Pancreas (tissue), 10 donors: ENCODE measurements at regions not wholly inside any gene's neighbourhood (a gene's known extent, or its start where the extent isn't known, plus 50 kb on each side); places are given as distances from the start of the nearest gene placed in this dataset.
A peak's percentile ranks its signal among the peaks of the same experiment; 100 is the strongest.

Experiments
- ATAC-seq, 4 donors: fragments of 200-7000 bp; cut with Tn5 transposase; one replicate each; pipeline versions ENCODE4 v1.8.0 to v1.9.1; 2020; ENCODE audit warnings: mild to moderate bottlenecking in 4 of 4, moderate library complexity in 4 of 4
- DNase-seq, 6 donors: peaks; one replicate each; pipeline ENCODE4 v3.0.0-alpha.2; 2020
- FAIRE-seq: peaks from 2 replicates; lab custom pipeline; 2012; peaks lifted over from hg19 to GRCh38; lab: Jason Lieb, UNC
- H3K27ac ChIP-seq, 4 donors: fragments of 200-600 bp; sonication (generic); 1 replicate in 3 of 4; 2 replicates in 1 of 4; pipeline versions ENCODE4 v1.5.0 to v1.8.0; 2020
- H3K27me3 ChIP-seq, 4 donors: fragments of 200-600 bp; one replicate each; pipeline ENCODE4 v1.8.0; 2021
- H3K36me3 ChIP-seq, 3 donors: fragments of 200-600 bp; sonication (generic) in 1 of 3; one replicate each; pipeline versions ENCODE4 v1.5.0 to v1.8.0; 2020 to 2021
- H3K4me1 ChIP-seq, 3 donors: fragments of 200-600 bp; one replicate each; pipeline ENCODE4 v1.8.0; 2021
- H3K4me3 ChIP-seq, 4 donors: fragments of 200-600 bp; sonication (generic) in 2 of 4; one replicate each; pipeline versions ENCODE4 v1.5.0 to v1.8.0; 2020 to 2021
- H3K9me3 ChIP-seq, 4 donors: fragments of 200-600 bp; one replicate each; pipeline ENCODE4 v1.8.0; 2021
- CTCF ChIP-seq, 4 donors: fragments of 200-600 bp; sonication (generic) in 3 of 4; IDR thresholded peaks; one replicate each; pipeline versions ENCODE4 v1.5.0 to v1.8.0; 2021; ENCODE audit warnings: antibody characterized with exemption in 4 of 4
- WGBS, 2 donors: extraction: QIAGEN DNeasy Blood & Tissue Kit; methylation state at CpG; one replicate each; pipeline ENCODE4 v1.1.7; 2013; 5-methylcytosine and 5-hydroxymethylcytosine counted together
- intact Hi-C, 3 donors: fragments of 100-400 bp; cut with DNase I; formaldehyde crosslinking; loops; one replicate each; pipeline versions ENCODE4 v1.11.1 to v1.14.2; 2022
- donor health status: healthy with polysubstance abuse.
- donor health status: DM: no; HTN: no; CAD: no; lungs with moderate emphysema.
- donor health status: DM: no; HTN: no; CAD: no.
- donor health status: control.
- donor health status: control.
- donor health status: Bipolar disorder and iron deficiency.
- donor health status: DM: yes; HTN: yes; CAD: no.
- donor health status: DM: no; HTN: no; CAD: no.
- donor health status: DM: no; HTN: no; CAD: no.
- donor health status: DM: yes; HTN: yes; CAD: no.

- FAIRE-seq, result no peak
- no peak overlapping the region for H3K27ac ChIP-seq
- H3K9me3 ChIP-seq, result no peaks in the 10 kb centered on the region
- DNase-seq, result no peak
- no peaks in the 10 kb centered on the region for H3K27me3 ChIP-seq
- H3K4me1 ChIP-seq, result peaks cover 0 to 7% (median 0%) of the 10 kb centered on the region in 3 donors
- no peak overlapping the region for H3K4me3 ChIP-seq
- no peak for ATAC-seq
- intact Hi-C loops, result no loop called here
- no peaks in the 10 kb centered on the region for H3K36me3 ChIP-seq
- no peak for TF ChIP-seq CTCF (IDR thresholded peaks at IDR 0.05)
- WGBS, 2 donors, result 71 to 93% methylated on average over 5 to 6 of the region's 6 CpGs
Measured at GRCh38 chr1:22291057-22291456, 148.2 kb upstream of the WNT4 start.

- no peak for TF ChIP-seq CTCF (IDR thresholded peaks at IDR 0.05)
- H3K4me3 ChIP-seq, result no peak overlapping the region
- no peaks in the 10 kb centered on the region for H3K27me3 ChIP-seq
- H3K36me3 ChIP-seq, result no peaks in the 10 kb centered on the region
- DNase-seq (no peak), FAIRE-seq (no peak), ATAC-seq (peak in 1 of 4 donors; percentile 20)
- H3K27ac ChIP-seq, result no peak overlapping the region
- no peaks in the 10 kb centered on the region for H3K9me3 ChIP-seq
- H3K4me1 ChIP-seq, result peaks cover 0 to 7% (median 0%) of the 10 kb centered on the region in 3 donors
- intact Hi-C loops, result no loop called here
Measured at GRCh38 chr1:22291494-22291893, 148.6 kb upstream of the WNT4 start.

GRCh38 chr1:22292011-22292788 lies 149.3 kb upstream of the WNT4 start:
- no peak for FAIRE-seq
- Histone ChIP-seq H3K4me3 (no peak overlapping the region), H3K27ac (no peak overlapping the region), H3K27me3 (no peaks in the 10 kb centered on the region), H3K9me3 (no peaks in the 10 kb centered on the region), H3K4me1 (peaks cover 0 to 7% (median 0%) of the 10 kb centered on the region in 3 donors), H3K36me3 (no peaks in the 10 kb centered on the region)
- 28 to 29% methylated on average over 16 of the region's 16 CpGs for WGBS, 2 donors
- DNase-seq, result no peak
- TF ChIP-seq CTCF (IDR thresholded peaks at IDR 0.05), result no peak
- intact Hi-C loops, result no loop called here
- peak in 3 of 4 donors; percentile 67 to 72 (median 72) for ATAC-seq

- 73 to 77% methylated on average over 2 of the region's 2 CpGs for WGBS, 2 donors
- DNase-seq, result no peak
- FAIRE-seq, result no peak
Measured at GRCh38 chr1:22295396-22295795, 152.5 kb upstream of the WNT4 start.

More at GRCh38 chr1:22295396-22295795, 152.5 kb upstream of the WNT4 start:
- Histone ChIP-seq H3K9me3 (no peaks in the 10 kb centered on the region), H3K27ac (no peak overlapping the region), H3K27me3 (no peaks in the 10 kb centered on the region), H3K4me1 (peaks cover 0 to 7% (median 0%) of the 10 kb centered on the region in 3 donors), H3K36me3 (no peaks in the 10 kb centered on the region), H3K4me3 (no peak overlapping the region)
- intact Hi-C loops, result no loop called here
- ATAC-seq, result no peak
- no peak for TF ChIP-seq CTCF (IDR thresholded peaks at IDR 0.05)
